Amniotic stem cell (primary cell): ENCODE measurements at regions not wholly inside any gene's neighbourhood (a gene's known extent, or its start where the extent isn't known, plus 50 kb on each side); places are given as distances from the start of the nearest gene placed in this dataset.
"Not testable (repeated sequence)": the region's sequence is repeated elsewhere in the genome, so short reads cannot be mapped to it uniquely, and the experiment has no call there.

Source experiments
- DNase-seq: peaks from one replicate; lab custom pipeline; 2025; lab: John Stamatoyannopoulos, UW

GRCh38 chr7:19296617-19297016 is 151.4 kb upstream of the FERD3L start:
- DNase-seq, result no peak

- no peak for DNase-seq
Measured at GRCh38 chr7:19295376-19295775, 150.2 kb upstream of the FERD3L start.

GRCh38 chr7:19294619-19295018 is 149.4 kb upstream of the FERD3L start:
- peak; percentile 34 for DNase-seq

- no peak for DNase-seq
Measured at GRCh38 chr7:19293431-19293830, 148.2 kb upstream of the FERD3L start.

- no peak for DNase-seq
Measured at GRCh38 chr7:19290968-19291367, 145.7 kb upstream of the FERD3L start.

- no peak for DNase-seq
Measured at GRCh38 chr7:19290066-19290465, 144.8 kb upstream of the FERD3L start.

GRCh38 chr7:19284596-19285300 is 139.5 kb upstream of the FERD3L start:
- no peak for DNase-seq

GRCh38 chr7:19284136-19284535 is 138.9 kb upstream of the FERD3L start:
- DNase-seq, result no peak

- DNase-seq, result no peak
Measured at GRCh38 chr7:19275000-19275399, 129.8 kb upstream of the FERD3L start.

- DNase-seq, result not testable (repeated sequence)
Measured at GRCh38 chr7:19272329-19272728, 127.1 kb upstream of the FERD3L start.

- no peak for DNase-seq
Measured at GRCh38 chr7:19269301-19269700, 124.1 kb upstream of the FERD3L start.

GRCh38 chr7:19268737-19269136 is 123.5 kb upstream of the FERD3L start:
- DNase-seq, result no peak

- no peak for DNase-seq
Measured at GRCh38 chr7:19262826-19263225, 117.6 kb upstream of the FERD3L start.

GRCh38 chr7:19249281-19249680 is 104.1 kb upstream of the FERD3L start:
- DNase-seq, result no peak

GRCh38 chr7:19248681-19249080 is 103.5 kb upstream of the FERD3L start:
- DNase-seq, result peak; percentile 23

GRCh38 chr7:19248115-19248514 is 102.9 kb upstream of the FERD3L start:
- DNase-seq, result no peak

- DNase-seq, result no peak
Measured at GRCh38 chr7:19247017-19247416, 101.8 kb upstream of the FERD3L start.

GRCh38 chr7:19242246-19242645 is 97.0 kb upstream of the FERD3L start:
- DNase-seq, result no peak

- DNase-seq, result no peak
Measured at GRCh38 chr7:19239951-19240350, 94.7 kb upstream of the FERD3L start.

GRCh38 chr7:19235680-19236079 is 90.5 kb upstream of the FERD3L start:
- DNase-seq, result no peak

- DNase-seq, result no peak
Measured at GRCh38 chr7:19224951-19225350, 79.7 kb upstream of the FERD3L start.

- peak; percentile 26 for DNase-seq
Measured at GRCh38 chr7:19215412-19215811, 70.2 kb upstream of the FERD3L start.

- no peak for DNase-seq
Measured at GRCh38 chr7:19213746-19214145, 68.5 kb upstream of the FERD3L start.

GRCh38 chr7:19210893-19211413 is 65.7 kb upstream of the FERD3L start:
- no peak for DNase-seq
